HUES48 (cell line): ENCODE measurements at regions not wholly inside any gene's neighbourhood (a gene's known extent, or its start where the extent isn't known, plus 50 kb on each side); places are given as distances from the start of the nearest gene placed in this dataset.
"Not testable (repeated sequence)": the region's sequence is repeated elsewhere in the genome, so short reads cannot be mapped to it uniquely, and the experiment has no call there.

Source experiments
- H3K27ac ChIP-seq: one replicate; pipeline ENCODE4 v1.7.0; 2013; ENCODE audit warnings: low read depth, low read length, inconsistent platforms
- H3K27me3 ChIP-seq: 2 replicates; pipeline ENCODE4 v1.6.1; 2013; ENCODE audit warnings: mild to moderate bottlenecking, low read length; ENCODE audit not compliant: control insufficient read depth, insufficient read depth
- H3K36me3 ChIP-seq: 2 replicates; pipeline ENCODE4 v1.6.1; 2013; ENCODE audit warnings: low read length; ENCODE audit not compliant: control insufficient read depth, insufficient read depth
- H3K4me1 ChIP-seq: 2 replicates; pipeline ENCODE4 v1.6.1; 2013; ENCODE audit warnings: mild to moderate bottlenecking, low read length; ENCODE audit not compliant: control insufficient read depth, insufficient read depth
- H3K4me3 ChIP-seq: 2 replicates; pipeline ENCODE4 v1.5.1; 2013; ENCODE audit warnings: mild to moderate bottlenecking, low read depth, low read length
- H3K9ac ChIP-seq: 2 replicates; pipeline ENCODE4 v1.6.1; 2013; ENCODE audit warnings: mild to moderate bottlenecking, low read depth, low read length, moderate library complexity
- H3K9me3 ChIP-seq: 2 replicates; pipeline ENCODE4 v1.6.1; 2013; ENCODE audit warnings: low read length; ENCODE audit not compliant: control insufficient read depth, insufficient read depth

- Histone ChIP-seq H3K9me3 (no peaks in the 10 kb centered on the region), H3K4me1 (no peaks in the 10 kb centered on the region), H3K4me3 (no peak overlapping the region), H3K36me3 (no peaks in the 10 kb centered on the region), H3K9ac (no peak overlapping the region), H3K27me3 (no peaks in the 10 kb centered on the region), H3K27ac (no peak overlapping the region)
Observed at GRCh38 chr6:85062884-85063283, 298.5 kb upstream of the TBX18 start.

- Histone ChIP-seq H3K27me3 (no peaks in the 10 kb centered on the region), H3K4me1 (no peaks in the 10 kb centered on the region), H3K9me3 (no peaks in the 10 kb centered on the region), H3K9ac (no peak overlapping the region), H3K4me3 (no peak overlapping the region), H3K36me3 (no peaks in the 10 kb centered on the region), H3K27ac (no peak overlapping the region)
Observed at GRCh38 chr6:85058806-85059205, 294.4 kb upstream of the TBX18 start.

DNA sequence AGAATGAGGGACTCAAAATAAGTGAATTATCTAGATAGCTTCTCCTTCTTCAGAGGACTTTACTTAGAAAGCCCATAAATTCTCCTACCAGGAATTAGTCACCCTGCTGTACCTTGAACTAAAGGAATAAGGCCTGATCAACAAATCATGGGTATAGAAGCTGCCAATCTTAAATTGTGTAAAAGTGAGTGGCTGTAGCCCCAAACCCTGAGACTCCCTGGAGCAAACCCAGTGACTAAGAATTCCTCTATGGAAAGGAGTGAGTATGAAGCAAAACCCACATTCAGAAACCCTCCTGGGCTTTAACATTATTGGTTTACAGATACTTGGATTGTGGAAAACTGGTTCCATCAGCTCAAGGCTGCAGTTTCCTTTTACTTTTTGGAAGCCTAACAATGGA is 285.8 kb upstream of the TBX18 start:
- H3K27me3 ChIP-seq: no peaks in the 10 kb centered on the region
- H3K9me3 ChIP-seq: no peaks in the 10 kb centered on the region
- no peak overlapping the region for H3K9ac ChIP-seq
- H3K36me3 ChIP-seq: no peaks in the 10 kb centered on the region
- no peaks in the 10 kb centered on the region for H3K4me1 ChIP-seq
- H3K27ac ChIP-seq: no peak overlapping the region
- no peak overlapping the region for H3K4me3 ChIP-seq

DNA sequence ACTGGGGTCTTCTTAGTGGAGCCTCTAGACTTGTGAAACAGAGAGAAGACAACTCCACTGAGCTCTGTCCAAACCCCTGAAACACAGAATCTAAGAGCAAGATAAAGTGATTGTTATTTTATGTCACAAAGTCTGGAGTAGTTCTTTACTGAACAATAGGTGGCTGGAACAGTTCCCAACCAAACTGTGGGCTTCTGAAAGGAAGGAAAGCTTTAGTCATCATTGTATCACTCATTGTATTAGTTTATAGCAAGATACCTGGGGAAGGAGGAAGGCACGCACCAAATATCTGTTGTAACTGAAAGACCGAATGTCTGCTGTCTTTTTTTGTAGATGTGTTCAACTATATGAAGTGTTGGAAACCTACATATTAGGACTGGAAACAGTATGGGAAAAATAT is 284.9 kb upstream of the TBX18 start:
- Histone ChIP-seq H3K36me3 (no peaks in the 10 kb centered on the region), H3K9me3 (no peaks in the 10 kb centered on the region), H3K27me3 (no peaks in the 10 kb centered on the region), H3K9ac (no peak overlapping the region), H3K4me3 (no peak overlapping the region), H3K27ac (no peak overlapping the region), H3K4me1 (no peaks in the 10 kb centered on the region)

DNA sequence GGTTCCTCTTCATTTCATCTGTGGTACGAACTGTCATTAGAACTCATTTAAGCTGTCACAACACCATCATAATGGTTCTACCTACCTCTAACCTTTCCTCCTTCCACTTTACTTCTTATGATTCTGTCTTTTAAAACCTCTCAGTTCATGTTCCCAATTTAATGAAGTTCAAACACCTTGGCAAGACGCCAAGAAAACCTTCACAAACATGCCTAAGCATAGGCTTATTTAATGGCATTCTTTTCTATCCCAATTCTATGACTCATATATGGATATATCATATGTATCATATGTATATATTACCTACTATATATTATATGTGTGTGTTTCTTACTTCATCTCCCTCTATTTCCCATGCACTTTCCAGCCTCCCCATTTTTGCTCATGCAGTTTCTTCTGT is 283.4 kb upstream of the TBX18 start:
- Histone ChIP-seq H3K9ac (no peak overlapping the region), H3K27me3 (no peaks in the 10 kb centered on the region), H3K36me3 (no peaks in the 10 kb centered on the region), H3K27ac (no peak overlapping the region), H3K9me3 (no peaks in the 10 kb centered on the region), H3K4me1 (no peaks in the 10 kb centered on the region), H3K4me3 (no peak overlapping the region)

DNA sequence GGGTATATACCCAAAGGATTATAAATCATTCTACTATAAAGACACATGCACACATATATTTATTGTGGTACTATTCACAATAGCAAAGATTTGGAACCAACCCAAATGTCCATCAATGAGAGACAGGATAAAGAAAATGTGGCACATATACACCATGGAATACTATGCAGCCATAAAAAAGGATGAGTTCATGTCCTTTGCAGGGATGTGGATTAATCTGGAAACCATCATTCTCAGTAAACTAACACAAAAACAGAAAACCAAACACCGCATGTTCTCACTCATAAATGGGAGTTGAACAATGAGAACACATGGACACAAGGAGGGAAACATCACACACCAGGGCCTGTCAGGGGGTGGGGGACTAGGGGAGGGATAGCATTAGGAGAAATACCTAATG is 281.4 kb upstream of the TBX18 start:
- H3K9ac ChIP-seq, H3K27ac ChIP-seq, H3K36me3 ChIP-seq, H3K9me3 ChIP-seq, H3K27me3 ChIP-seq, H3K4me1 ChIP-seq, H3K4me3 ChIP-seq: not testable (repeated sequence)

DNA sequence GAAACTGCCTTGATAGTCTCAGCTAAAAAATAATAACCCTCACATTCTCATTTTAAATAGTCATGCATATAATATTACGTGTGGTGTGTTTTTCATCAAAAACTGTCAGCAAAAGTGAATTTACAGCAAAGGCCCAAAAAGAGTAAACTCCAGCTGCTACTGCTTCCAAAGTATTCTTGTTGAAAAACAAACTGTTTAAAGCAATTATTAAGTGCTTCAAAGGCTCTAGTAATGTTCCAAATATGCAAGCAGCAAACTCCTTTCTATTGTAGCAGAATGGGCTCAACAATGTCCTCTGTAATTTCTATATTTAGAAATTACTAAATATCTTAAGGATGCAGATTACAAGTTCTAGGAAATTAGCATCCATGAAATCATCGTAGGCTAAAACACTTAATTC is 280.0 kb upstream of the TBX18 start:
- Histone ChIP-seq H3K27me3 (no peaks in the 10 kb centered on the region), H3K4me3 (no peak overlapping the region), H3K27ac (no peak overlapping the region), H3K9me3 (no peaks in the 10 kb centered on the region), H3K36me3 (no peaks in the 10 kb centered on the region), H3K9ac (no peak overlapping the region), H3K4me1 (no peaks in the 10 kb centered on the region)

GRCh38 chr6:85041376-85041775 is 277.0 kb upstream of the TBX18 start:
- no peaks in the 10 kb centered on the region for H3K36me3 ChIP-seq
- no peak overlapping the region for H3K4me3 ChIP-seq
- no peaks in the 10 kb centered on the region for H3K4me1 ChIP-seq
- no peak overlapping the region for H3K27ac ChIP-seq
- no peaks in the 10 kb centered on the region for H3K27me3 ChIP-seq
- no peak overlapping the region for H3K9ac ChIP-seq
- H3K9me3 ChIP-seq: 0 out of 2 replicates have a peak, but pooled peaks cover 4% of the 10 kb centered on the region

DNA sequence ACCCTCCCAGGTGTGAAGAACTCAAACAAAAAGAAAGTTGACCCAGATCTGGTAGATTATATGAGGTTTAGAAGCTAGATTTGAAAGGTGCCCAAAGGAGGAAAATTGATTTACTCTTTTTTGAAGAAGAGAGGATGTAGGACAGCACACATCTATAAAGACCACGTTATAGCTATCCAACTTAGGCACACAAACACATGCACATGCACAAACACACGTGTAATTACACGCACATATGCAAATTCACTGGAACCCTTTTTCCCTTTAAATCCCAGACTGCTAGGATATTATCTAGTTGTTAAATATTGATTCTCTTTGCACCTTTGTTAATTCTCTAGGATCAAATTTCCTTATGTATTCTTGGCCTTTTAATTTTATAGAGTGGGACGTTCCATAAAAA is 272.8 kb upstream of the TBX18 start:
- Histone ChIP-seq H3K4me1 (no peaks in the 10 kb centered on the region), H3K9ac (no peak overlapping the region), H3K27ac (no peak overlapping the region), H3K36me3 (no peaks in the 10 kb centered on the region), H3K9me3 (peaks cover 24% of the 10 kb centered on the region), H3K27me3 (no peaks in the 10 kb centered on the region), H3K4me3 (no peak overlapping the region)

GRCh38 chr6:85035766-85036165 is 271.4 kb upstream of the TBX18 start:
- peaks cover 29% of the 10 kb centered on the region for H3K9me3 ChIP-seq
- H3K27me3 ChIP-seq: no peaks in the 10 kb centered on the region
- H3K27ac ChIP-seq: no peak overlapping the region
- no peaks in the 10 kb centered on the region for H3K4me1 ChIP-seq
- H3K4me3 ChIP-seq: no peak overlapping the region
- no peak overlapping the region for H3K9ac ChIP-seq
- no peaks in the 10 kb centered on the region for H3K36me3 ChIP-seq

DNA sequence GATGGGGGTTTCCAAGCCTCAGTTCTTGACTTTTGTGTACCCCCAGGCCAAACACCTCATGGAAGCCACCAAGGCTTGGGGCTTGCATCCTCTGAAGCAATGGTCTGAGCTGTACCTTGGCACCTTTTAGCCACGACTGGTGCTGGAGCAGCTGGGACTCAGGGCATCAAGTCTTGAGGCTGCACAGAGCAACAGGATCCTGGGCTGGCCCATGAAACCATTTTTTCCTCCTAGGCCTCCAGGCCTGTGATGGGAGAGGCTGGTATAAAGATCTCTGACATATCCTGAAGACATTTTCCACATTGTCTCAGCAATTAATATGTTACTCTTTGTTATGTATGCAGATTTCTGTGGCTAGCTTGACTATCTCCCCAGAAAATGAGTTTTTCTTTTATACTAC is 269.1 kb upstream of the TBX18 start:
- H3K9me3 ChIP-seq: peaks cover 36% of the 10 kb centered on the region
- H3K36me3 ChIP-seq: no peaks in the 10 kb centered on the region
- no peaks in the 10 kb centered on the region for H3K4me1 ChIP-seq
- H3K27me3 ChIP-seq: no peaks in the 10 kb centered on the region
- H3K4me3 ChIP-seq: no peak overlapping the region
- no peak overlapping the region for H3K27ac ChIP-seq
- H3K9ac ChIP-seq: no peak overlapping the region

DNA sequence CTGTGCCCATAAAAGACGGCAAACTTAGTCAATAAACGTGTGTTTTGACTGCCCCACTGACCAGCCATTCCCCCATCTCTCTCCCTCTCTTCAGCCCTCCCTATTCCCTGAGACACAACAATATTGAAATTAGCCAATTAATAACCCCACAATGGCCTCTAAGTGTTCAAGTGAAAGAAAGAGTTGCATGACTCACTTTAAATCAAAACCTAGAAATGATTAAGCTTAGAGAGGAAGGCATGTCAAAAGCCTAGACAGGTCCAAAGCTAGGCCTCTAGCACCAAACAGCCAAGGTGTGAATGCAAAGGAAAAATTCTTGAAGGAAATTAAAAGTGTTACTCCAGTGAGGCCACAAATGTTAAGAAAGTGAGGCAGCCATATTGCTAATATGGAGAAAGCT is 261.6 kb upstream of the TBX18 start:
- Histone ChIP-seq H3K4me1 (0 out of 2 replicates have a peak, but pooled peaks cover 4% of the 10 kb centered on the region), H3K27me3 (no peaks in the 10 kb centered on the region), H3K9me3 (peaks cover 7% of the 10 kb centered on the region), H3K36me3 (no peaks in the 10 kb centered on the region), H3K9ac (no peak overlapping the region), H3K27ac (no peak overlapping the region), H3K4me3 (no peak overlapping the region)
